GM12878 (cell line): ENCODE measurements at regions not wholly inside any gene's neighbourhood (a gene's known extent, or its start where the extent isn't known, plus 50 kb on each side); places are given as distances from the start of the nearest gene placed in this dataset.
"Not testable (repeated sequence)": the region's sequence is repeated elsewhere in the genome, so short reads cannot be mapped to it uniquely, and the experiment has no call there.

ENCODE experiments used
- CTCF ChIP-seq, 3 experiments: IDR thresholded peaks in 2 of 3; conservative IDR thresholded peaks in 1 of 3; 2 replicates each; pipeline ENCODE4 v1.5.1; 2011; ENCODE audit warnings: low read depth in 3 of 3, low read length in 3 of 3, mild to moderate bottlenecking in 3 of 3, control low read depth in 2 of 3, moderate library complexity in 2 of 3, inconsistent platforms in 1 of 3, mixed read lengths in 1 of 3; ENCODE audit not compliant: control insufficient read depth in 2 of 3, insufficient read depth in 1 of 3; ENCODE audit errors: extremely low read depth in 1 of 3
- KDM1A ChIP-seq: fragments of 200-600 bp; sonication (generic); IDR thresholded peaks from 2 replicates; pipeline ENCODE4 v1.6.1; 2016; ENCODE audit warnings: borderline replicate concordance
- NFIC ChIP-seq: IDR thresholded peaks from 2 replicates; pipeline ENCODE4 v1.6.1; 2012; ENCODE audit warnings: low read depth, mild to moderate bottlenecking, inconsistent platforms, low read length, moderate library complexity
- REST ChIP-seq: IDR thresholded peaks from 2 replicates; pipeline ENCODE4 v1.6.1; 2012; ENCODE audit warnings: mild to moderate bottlenecking, low read depth, low read length
- SP1 ChIP-seq: IDR thresholded peaks from one replicate; pipeline ENCODE4 v1.6.1; 2011; ENCODE audit warnings: low read depth, low read length
- SRF ChIP-seq, 2 experiments: IDR thresholded peaks; 2 replicates each; pipeline ENCODE4 v1.6.1; 2011; ENCODE audit warnings: low read depth in 2 of 2, low read length in 2 of 2, mild to moderate bottlenecking in 1 of 2, moderate library complexity in 1 of 2

GRCh38 chr4:115949974-115950743, 836.7 kb upstream of the NDST4 start:
- not testable (repeated sequence) for TF ChIP-seq KDM1A; CTCF (IDR thresholded peaks at IDR 0.05 in 2 of 3, conservative IDR thresholded peaks at IDR 0.05 in 1 of 3; ENCODE audit: control insufficient read depth in 2 of 3, extremely low read depth in 1 of 3, insufficient read depth in 1 of 3, low read depth in 3 of 3, low read length in 3 of 3); SP1; SRF (IDR thresholded peaks at IDR 0.05; ENCODE audit: low read depth in 2 of 2, low read length in 2 of 2); REST
- TF ChIP-seq NFIC: peak; percentile 71
